ENCODE measurements at regions not wholly inside any gene's neighbourhood (a gene's known extent, or its start where the extent isn't known, plus 50 kb on each side); places are given as distances from the start of the nearest gene placed in this dataset.
"Not testable (repeated sequence)": the region's sequence is repeated elsewhere in the genome, so short reads cannot be mapped to it uniquely, and the experiment has no call there.

DNA sequence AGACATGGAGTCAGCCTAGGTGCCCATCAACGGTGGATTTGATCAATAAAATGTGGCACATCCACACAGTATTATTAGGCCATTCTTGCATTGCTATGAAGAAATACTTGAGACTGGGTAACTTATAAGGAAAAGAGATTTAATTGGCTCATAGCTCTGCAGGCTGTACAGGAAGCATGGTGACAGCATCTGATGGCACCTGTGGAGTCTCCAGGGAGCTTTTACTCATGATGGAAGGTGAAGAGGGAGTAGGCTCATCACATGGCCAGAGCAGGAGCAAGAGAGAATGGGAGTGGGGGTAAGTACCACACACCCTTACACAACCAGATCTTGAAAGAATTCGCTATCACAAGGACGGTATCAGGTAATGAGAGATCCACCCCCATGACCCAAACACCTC is 1756.7 kb upstream of the DEFB115 start:
- ATAC-seq; DNase-seq (ENCODE audit: low spot score): not testable (repeated sequence)

DNA sequence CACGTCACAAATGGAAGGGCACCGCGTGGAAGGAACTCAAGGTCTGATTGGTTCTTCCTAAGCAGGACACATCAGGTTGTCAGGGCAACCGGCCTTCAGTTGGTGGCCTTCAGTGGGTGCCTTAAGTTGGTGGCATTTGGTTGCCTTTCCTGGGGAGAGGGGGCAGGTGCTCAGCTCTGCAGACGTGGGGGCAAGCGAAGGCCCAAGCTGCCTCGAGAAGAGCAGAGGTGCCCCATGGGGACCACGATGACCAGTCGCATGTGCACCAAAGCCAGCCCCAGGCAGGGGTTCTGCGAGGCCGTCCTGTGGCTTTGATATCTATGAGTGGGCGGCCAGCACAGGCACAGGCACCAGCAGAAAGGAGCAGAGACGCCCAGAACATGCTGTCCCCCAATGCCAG is 1742.8 kb upstream of the DEFB115 start:
- DNase-seq (ENCODE audit: low spot score); ATAC-seq: not testable (repeated sequence)

DNA sequence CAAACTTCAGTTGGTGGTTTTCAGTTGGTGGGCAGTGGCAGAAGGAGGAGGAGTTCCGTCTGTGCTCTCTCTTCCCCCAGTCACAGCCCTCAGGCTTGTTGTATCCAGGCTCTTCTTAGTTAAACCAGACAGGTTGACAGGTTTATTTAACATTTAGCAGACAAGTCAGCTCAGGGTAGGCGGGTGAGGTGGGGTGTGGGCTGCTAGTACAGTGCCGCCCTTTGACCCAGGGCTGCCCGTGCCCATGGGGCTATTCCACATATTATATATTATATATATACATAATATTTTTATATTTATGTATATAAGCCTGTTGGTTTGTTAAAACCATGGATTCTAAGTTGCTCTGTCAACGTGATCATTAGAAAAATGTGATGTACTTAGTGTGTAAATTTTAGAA is 1740.6 kb upstream of the DEFB115 start:
- not testable (repeated sequence) for DNase-seq (ENCODE audit: low spot score); ATAC-seq

DNA sequence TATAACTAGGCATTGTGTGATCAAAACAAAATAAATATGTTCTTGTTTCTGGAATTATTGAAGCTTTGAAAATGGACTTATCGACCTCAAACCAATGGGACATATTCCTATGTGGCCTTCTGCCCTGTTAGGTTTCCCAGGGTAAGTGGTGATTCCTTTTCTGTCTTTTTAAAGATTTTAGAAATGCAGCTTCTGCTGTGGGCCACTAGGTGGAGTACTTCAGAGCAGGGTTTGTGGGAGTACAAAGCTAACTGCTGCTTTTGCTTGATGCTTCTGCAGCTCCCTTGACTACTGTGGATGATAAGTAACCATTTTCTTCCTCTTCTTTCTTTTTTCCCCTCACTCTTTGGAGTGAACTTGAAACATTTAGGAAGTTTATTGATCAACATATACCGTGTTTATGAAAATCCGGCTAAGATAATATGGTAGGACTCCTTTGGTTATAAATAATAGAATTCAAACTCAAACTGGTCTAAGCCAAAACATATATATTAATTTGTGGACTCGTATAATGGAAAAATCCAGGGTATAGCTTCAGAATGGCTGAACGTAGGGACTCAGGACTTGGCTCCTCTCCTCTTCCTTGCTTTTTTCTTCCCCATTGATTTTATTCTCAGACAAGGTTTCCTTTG is 1737.7 kb upstream of the DEFB115 start:
- not testable (repeated sequence) for ATAC-seq

DNA sequence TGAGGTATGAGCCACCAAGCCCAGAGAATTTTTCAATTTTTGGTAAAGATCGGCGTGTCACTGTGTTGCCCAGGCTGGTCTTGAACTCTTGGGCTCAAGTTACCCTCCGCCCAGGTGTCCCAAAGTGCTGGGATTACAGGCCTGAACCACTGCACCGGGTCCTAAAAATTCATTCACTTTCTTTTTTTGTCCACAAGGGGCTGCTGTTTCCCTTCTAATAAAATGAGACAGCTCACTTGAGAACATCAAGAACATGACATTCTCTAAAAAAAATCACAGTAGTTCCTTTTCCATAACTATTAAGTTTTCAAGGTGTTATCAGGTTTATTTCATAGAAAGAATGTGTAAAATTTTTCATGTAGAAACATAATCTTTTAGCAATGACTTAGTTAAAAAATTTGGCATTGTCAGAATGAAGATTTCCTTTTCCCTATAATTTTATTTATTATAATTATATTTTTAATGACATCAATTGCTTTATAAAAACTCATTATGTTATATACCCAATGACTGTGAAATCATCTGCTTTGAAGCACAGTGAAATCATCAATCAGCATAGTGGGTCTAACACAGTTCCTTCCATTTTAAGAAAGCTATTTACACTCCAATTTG is 1723.8 kb upstream of the DEFB115 start:
- not testable (repeated sequence) for DNase-seq (ENCODE audit: low spot score); ATAC-seq

More for the DNA sequence above, 1737.7 kb upstream of the DEFB115 start:
- DNase-seq (ENCODE audit: low spot score) = not testable (repeated sequence)

DNA sequence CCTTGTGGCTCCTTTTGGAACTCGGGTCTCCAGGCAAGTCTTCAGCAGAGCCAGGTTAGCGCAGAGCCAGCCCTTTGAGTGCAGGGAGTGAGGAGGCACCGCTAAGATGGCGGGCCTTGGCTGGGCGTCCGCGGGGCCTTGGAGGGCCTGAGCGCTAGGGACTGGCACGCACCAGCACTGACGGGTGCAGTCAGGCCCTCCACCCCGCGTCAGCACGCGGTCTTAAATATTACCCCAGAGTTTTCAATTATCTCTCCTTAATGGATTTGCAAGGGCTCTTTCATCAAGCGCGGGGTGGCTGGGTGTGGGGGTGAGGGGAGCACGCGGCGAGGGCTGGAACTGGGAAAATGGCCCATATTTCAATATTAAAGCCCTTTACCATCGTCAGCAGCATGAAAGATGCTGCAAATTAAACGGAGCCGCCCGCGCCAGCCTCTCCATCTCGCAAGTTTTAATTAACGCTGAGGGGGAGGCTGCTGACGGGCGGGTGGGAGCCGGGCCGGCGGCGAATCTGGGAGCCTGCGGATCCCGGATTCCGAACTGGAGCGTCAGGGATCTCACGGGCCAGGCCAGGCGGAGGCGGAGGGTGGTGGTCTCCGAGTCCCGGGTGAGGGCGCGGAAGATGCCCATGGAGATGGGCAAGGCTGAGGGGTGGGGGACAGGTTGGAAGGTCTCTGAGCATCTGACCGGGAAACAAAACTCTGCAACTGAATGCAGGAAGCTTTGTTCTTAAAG is 1690.4 kb upstream of the DEFB115 start:
- DNase-seq (ENCODE audit: low spot score); ATAC-seq: not testable (repeated sequence)

DNA sequence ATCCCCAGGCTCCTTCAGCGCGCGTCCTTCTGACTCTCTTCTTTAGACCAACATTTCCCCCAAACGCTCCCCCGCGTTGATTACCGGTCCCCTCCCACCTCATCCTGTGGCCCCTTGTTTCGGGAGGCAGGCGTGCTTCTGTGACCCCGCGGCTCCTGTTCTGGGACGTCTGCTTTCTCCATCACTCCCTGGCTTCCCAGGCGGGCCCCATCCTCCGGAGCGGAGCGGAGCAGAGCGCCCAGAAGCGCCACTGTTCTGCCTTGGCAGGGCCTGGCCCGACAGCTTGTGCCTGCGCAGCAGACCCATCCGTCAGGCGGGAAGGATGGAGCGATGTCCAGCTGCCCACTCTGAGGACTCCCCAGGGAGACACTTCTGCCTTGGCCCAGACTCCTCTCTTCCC is 1689.8 kb upstream of the DEFB115 start:
- ATAC-seq; DNase-seq (ENCODE audit: low spot score): not testable (repeated sequence)

DNA sequence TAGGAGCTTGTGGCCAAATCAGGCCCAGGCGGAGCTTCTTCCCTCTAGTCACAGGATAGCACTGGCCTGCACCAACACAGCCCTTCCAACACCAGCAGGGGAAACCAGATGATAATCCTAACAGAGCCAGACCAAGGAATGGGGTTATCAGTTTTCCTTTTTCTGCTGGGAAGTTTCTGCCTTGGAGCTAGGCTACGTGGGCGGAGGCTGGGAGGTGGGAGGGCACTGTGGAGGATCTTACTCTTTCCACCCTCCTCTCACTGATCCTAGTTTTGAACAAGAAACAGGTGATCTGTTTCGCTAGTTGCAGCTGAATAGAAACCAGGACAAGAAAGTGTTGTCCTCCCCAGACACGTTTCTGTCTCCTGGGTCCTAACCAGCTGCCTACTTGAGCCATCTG is 1687.3 kb upstream of the DEFB115 start:
- not testable (repeated sequence) for ATAC-seq; DNase-seq (ENCODE audit: low spot score)

DNA sequence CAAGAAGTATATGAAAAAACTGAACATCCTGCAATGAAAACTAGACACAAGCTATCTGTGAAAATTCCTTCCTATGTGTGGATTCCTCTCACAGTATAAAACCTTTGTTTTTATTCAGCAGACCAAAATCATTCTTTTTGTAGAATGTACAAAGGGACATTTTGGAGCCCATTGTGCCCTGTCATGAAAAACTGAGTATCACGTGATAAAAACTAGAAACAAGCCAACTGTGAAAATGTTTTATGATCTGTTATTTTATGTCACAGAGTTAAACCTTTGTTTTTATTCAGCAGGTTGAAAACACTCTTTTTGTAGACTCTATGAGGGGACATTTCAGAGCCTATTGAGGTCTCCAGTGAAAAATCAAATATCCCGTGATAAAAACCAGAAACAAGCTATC is 1667.9 kb upstream of the DEFB115 start:
- not testable (repeated sequence) for ATAC-seq

DNA sequence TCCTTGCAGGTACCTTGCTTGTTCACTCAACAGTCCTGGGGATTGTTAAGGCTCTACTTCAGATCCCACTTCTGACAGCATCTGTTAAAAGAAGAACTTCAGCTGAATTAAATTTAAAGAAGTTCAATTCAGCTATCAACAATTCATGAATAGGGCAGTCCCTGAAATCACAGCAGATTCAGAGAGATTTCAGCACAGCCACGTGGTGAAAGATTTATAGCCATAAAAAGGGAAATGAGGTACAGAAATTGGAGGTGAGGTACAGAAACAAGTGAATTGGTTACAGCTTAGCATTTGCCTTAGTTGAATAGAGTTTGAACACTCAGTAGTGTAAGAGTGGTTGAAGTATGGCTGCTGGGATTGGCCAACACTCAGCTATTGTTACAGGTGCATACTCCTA is 1653.3 kb upstream of the DEFB115 start:
- ATAC-seq; DNase-seq (ENCODE audit: low spot score): not testable (repeated sequence)

More for the DNA sequence above, 1667.9 kb upstream of the DEFB115 start:
- not testable (repeated sequence) for DNase-seq (ENCODE audit: low spot score)

DNA sequence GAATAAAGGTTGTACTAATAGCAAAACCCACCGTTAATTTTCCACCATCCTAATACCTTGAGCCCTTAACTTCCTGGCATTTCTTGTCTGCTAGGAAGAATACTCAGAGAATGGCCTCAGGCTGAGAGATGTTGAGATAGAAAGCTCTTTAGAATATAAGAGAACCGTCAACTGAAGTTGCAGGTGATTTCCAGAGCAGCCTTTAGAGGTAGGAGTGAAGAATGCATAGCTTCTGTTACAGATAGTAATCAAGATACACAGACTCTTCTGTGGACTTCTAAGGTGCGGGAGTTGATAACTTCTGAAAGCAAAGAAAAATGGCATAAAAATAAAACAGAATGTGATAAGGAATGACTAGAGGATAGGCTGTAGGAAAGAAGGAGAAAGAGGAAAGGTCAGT is 1651.3 kb upstream of the DEFB115 start:
- not testable (repeated sequence) for DNase-seq (ENCODE audit: low spot score); ATAC-seq

DNA sequence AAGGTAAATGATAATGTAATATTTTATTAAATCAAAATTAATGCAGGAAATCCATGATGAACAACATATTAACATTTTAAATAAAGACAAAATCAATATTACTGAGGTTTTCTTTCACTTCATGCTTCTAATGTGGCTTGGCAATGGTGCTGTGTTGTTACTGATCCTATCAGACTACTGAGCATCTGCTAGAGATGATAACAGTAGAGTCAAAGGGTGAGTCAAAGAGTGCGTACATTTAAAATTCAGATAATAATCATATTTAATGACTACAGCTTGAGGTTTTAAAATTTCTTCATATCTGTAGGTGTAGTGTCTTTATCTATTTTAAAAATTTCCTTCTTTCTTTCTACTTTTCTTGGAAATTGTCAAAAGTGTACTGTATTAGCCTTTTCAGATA is 1628.1 kb upstream of the DEFB115 start:
- ATAC-seq; DNase-seq (ENCODE audit: low spot score): not testable (repeated sequence)

All from left lobe of liver (tissue), 2 donors.